Small intestine (tissue), 7 donors: ENCODE measurements at regions not wholly inside any gene's neighbourhood (a gene's known extent, or its start where the extent isn't known, plus 50 kb on each side); places are given as distances from the start of the nearest gene placed in this dataset.

Experiments
- DNase-seq, 2 donors: peaks; one replicate each; pipeline versions ENCODE4 v3.0.0 to v3.0.0-alpha.2; 2013
- FAIRE-seq: peaks from 2 replicates; lab custom pipeline; 2012; peaks lifted over from hg19 to GRCh38; lab: Jason Lieb, UNC
- H3K27ac ChIP-seq, 3 donors: one replicate each; pipeline ENCODE4 v1.5.1; 2013; ENCODE audit warnings: low read length in 2 of 3, mild to moderate bottlenecking in 2 of 3, control low read depth in 1 of 3, inconsistent platforms in 1 of 3, low read depth in 1 of 3, moderate library complexity in 1 of 3
- H3K27me3 ChIP-seq, 3 donors: one replicate each; pipeline ENCODE4 v1.6.1; 2013; ENCODE audit warnings: low read length in 3 of 3, inconsistent platforms in 1 of 3; ENCODE audit not compliant: control insufficient read depth in 3 of 3, insufficient read depth in 3 of 3
- H3K36me3 ChIP-seq, 3 donors: one replicate each; pipeline ENCODE4 v1.6.1; 2013; ENCODE audit warnings: low read length in 3 of 3, inconsistent platforms in 1 of 3, low read depth in 1 of 3, mild to moderate bottlenecking in 1 of 3, moderate library complexity in 1 of 3; ENCODE audit not compliant: control insufficient read depth in 3 of 3, insufficient read depth in 2 of 3
- H3K4me1 ChIP-seq, 3 donors: one replicate each; pipeline ENCODE4 v1.6.1; 2013; ENCODE audit warnings: low read length in 2 of 3, inconsistent platforms in 1 of 3, low read depth in 1 of 3, mild to moderate bottlenecking in 1 of 3, moderate library complexity in 1 of 3; ENCODE audit not compliant: control insufficient read depth in 3 of 3, insufficient read depth in 2 of 3
- H3K4me3 ChIP-seq, 3 donors: one replicate each; pipeline ENCODE4 v1.5.1; 2013; ENCODE audit warnings: low read length in 3 of 3, control low read depth in 1 of 3, inconsistent platforms in 1 of 3, low read depth in 1 of 3, mild to moderate bottlenecking in 1 of 3, moderate library complexity in 1 of 3
- H3K9me3 ChIP-seq, 2 donors: one replicate each; pipeline ENCODE4 v1.6.1; 2013; ENCODE audit warnings: low read depth in 1 of 2, low read length in 1 of 2; ENCODE audit not compliant: control insufficient read depth in 2 of 2, insufficient read depth in 1 of 2
- WGBS, 3 donors: extraction: QIAGEN DNeasy Blood & Tissue Kit; methylation state at CpG; one replicate each; pipeline ENCODE4 v1.1.7; 2013; 5-methylcytosine and 5-hydroxymethylcytosine counted together
- donor health status: healthy with polysubstance abuse.
- donor health status: control.
- donor health status: control.
- donor health status: Bipolar disorder and iron deficiency.
- donor health status: healthy.

DNA sequence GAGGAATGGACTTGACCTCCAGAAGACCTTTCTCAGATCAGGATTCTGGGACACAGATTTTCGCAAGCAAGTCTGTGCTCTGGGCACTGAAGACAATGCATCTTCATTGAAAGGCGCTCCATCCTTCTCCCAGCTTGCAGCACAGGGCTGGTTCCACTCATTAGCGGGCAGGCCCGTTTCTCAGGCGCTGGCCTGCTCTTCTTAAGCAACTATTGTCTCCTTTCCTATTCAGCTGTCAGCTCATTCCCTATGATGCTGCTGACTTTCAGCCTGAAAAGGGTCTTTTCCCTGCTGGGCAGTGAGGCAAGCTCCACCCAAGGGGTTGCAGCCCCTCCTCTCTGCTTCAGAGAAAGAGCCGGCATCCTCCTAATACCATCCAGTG is 91.9 kb upstream of the PLXNA2 start:
- Histone ChIP-seq H3K4me3 (no peak overlapping the region), H3K9me3 (no peaks in the 10 kb centered on the region), H3K36me3 (no peaks in the 10 kb centered on the region), H3K27me3 (peaks cover 0 to 4% (median 0%) of the 10 kb centered on the region in 3 donors), H3K27ac (no peak overlapping the region), H3K4me1 (peaks cover 0 to 2% (median 0%) of the 10 kb centered on the region in 3 donors)
- FAIRE-seq (no peak), DNase-seq (no peak)
- 81 to 94% (median 87%) methylated on average over 6 of the region's 6 CpGs for WGBS, 3 donors

DNA sequence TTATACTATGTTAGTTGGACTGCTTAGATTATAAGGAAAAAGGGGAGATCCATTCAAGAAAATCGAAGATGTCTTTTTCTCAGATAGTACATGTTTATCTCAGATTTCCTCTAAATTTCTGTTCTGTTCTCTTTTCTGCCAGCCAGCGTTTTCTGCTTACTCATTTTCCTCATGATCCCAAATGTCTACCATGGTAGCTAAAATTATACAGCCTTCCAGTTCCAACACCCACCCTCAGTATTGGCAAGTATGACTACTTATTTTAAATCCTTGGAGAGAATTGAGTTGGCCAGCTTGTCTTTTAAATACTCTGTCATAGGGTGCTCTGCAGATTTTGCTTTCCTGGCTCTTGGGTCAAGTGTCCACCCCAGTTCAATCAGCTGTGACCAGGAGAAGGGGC is 95.7 kb upstream of the PLXNA2 start:
- H3K4me1 ChIP-seq: peaks cover 0 to 9% (median 0%) of the 10 kb centered on the region in 3 donors
- no peak overlapping the region for H3K4me3 ChIP-seq
- DNase-seq: no peak
- WGBS, 3 donors: 71 to 86% (median 72%) methylated on average over 2 of the region's 2 CpGs
- no peak overlapping the region for H3K27ac ChIP-seq
- no peaks in the 10 kb centered on the region for H3K9me3 ChIP-seq
- FAIRE-seq: no peak
- peaks cover 0 to 4% (median 0%) of the 10 kb centered on the region in 3 donors for H3K27me3 ChIP-seq
- no peaks in the 10 kb centered on the region for H3K36me3 ChIP-seq

DNA sequence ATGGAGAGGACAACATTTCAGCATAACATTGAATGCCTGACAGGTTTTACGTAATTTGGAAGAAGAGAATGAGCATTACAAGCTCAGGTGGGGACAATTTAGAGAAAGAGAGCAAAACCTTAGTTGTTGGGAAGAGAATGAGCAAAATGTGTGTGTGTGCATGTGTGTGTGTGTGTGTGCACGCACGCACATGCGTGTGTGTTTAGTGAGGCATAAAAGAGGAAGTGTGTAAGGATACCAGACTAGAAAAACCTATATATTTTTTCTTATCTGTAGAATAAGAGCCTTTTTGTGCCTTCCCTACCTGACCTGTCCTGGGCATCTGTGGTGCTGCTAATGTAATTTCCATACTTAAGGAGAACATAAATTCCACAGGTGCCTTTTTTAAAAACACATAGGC is 99.0 kb upstream of the PLXNA2 start:
- WGBS, 3 donors: 81 to 89% (median 82%) methylated on average over 4 of the region's 4 CpGs
- no peak for DNase-seq
- Histone ChIP-seq H3K27me3 (no peaks in the 10 kb centered on the region), H3K36me3 (no peaks in the 10 kb centered on the region), H3K4me1 (peaks cover 0 to 9% (median 0%) of the 10 kb centered on the region in 3 donors), H3K27ac (no peak overlapping the region), H3K4me3 (no peak overlapping the region), H3K9me3 (no peaks in the 10 kb centered on the region)
- FAIRE-seq: no peak

DNA sequence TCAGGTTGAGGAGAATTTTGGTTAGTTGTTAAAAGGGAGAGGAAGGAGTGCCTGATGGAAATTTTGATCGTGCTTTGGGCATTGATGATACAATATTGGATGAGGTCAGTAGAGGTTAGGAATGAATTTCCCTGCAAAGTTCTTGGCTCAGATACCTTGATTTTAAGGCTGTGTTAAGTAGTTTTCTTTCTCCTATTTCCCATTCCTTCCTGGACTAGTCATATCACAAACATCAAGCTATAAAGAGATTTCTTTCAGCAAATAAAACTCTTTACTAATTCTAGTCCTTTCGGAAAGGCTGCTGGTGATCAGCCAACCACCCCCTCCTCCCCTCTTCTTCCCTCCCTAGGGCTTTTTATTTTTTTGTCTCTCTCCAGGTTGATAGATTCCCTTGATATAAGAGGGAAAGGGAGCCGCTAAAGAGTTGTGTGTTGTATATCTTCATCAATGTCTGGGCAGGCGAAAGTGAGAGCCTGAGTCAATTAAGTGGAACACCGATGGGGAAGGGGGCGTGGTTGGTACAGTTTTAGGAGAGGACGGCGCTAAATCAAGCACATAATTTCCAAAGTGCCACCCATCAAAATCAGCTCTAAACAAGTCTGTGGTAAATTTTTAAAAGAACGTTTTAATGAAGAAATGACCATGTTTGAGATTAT is 100.1 kb upstream of the PLXNA2 start:
- DNase-seq: no peak
- Histone ChIP-seq H3K27me3 (no peaks in the 10 kb centered on the region), H3K4me3 (no peak overlapping the region), H3K4me1 (peaks cover 0 to 9% (median 0%) of the 10 kb centered on the region in 3 donors), H3K9me3 (no peaks in the 10 kb centered on the region), H3K27ac (no peak overlapping the region), H3K36me3 (no peaks in the 10 kb centered on the region)
- 63 to 70% (median 64%) methylated on average over 9 of the region's 9 CpGs for WGBS, 3 donors
- no peak for FAIRE-seq

DNA sequence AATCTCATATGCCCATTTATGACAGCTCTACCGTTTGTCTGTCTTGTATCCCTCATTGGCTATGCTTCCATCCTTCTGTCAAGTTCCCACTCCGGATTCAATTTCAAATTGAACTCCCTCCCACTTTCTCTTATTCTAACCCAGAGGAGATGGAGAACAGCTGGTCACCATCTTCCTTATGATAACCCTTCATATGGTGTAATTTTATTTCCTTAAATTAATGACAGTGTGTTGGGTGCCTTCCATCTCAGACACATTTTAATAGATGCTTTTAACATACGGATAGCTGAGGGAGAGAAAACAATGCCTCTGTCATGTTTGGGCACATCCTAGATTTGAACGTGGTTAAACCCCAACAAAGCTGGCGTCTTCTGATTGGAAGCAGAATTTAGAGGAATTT is 103.0 kb upstream of the PLXNA2 start:
- no peak for FAIRE-seq
- Histone ChIP-seq H3K27me3 (no peaks in the 10 kb centered on the region), H3K27ac (no peak overlapping the region), H3K9me3 (no peaks in the 10 kb centered on the region), H3K36me3 (no peaks in the 10 kb centered on the region), H3K4me1 (peaks cover 0 to 9% (median 0%) of the 10 kb centered on the region in 3 donors), H3K4me3 (no peak overlapping the region)
- DNase-seq: no peak
- 68 to 84% (median 79%) methylated on average over 5 of the region's 5 CpGs for WGBS, 3 donors

DNA sequence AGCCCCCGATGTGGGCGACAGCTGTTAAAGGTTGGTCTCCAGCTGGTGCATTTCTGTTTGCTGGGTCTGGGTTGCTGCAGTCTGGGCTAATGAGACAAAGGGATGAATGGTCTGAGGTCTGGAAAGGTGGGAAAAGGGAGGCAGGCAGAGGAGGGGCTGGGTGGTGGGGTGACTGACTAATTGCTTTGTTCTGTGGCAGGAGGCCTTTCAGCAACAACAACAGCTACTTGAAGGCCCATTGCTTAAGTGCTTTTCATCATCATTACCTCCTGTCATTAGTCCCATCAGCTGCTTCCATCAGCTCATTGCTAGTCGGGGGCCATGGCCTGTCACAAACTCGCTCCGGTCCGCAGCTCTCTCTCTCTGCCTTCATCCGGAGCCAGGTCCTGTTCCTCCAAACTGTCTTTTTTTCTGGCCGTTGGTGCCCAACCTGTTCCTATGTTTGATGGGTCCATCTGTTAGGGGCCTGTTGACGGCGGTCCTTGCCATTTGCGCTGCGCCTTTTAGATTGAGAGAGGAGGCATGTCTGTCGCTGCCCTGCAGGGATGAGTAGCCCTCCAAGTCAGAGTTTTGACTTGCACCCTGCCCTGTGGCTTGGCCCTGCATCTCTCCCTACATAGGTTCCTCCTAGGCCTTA is 105.6 kb upstream of the PLXNA2 start:
- no peaks in the 10 kb centered on the region for H3K4me1 ChIP-seq
- WGBS, 3 donors: 89 to 95% (median 92%) methylated on average over 13 of the region's 13 CpGs
- H3K4me3 ChIP-seq: no peak overlapping the region
- H3K36me3 ChIP-seq: no peaks in the 10 kb centered on the region
- no peak for DNase-seq
- FAIRE-seq: no peak
- no peaks in the 10 kb centered on the region for H3K9me3 ChIP-seq
- H3K27me3 ChIP-seq: no peaks in the 10 kb centered on the region
- H3K27ac ChIP-seq: no peak overlapping the region

DNA sequence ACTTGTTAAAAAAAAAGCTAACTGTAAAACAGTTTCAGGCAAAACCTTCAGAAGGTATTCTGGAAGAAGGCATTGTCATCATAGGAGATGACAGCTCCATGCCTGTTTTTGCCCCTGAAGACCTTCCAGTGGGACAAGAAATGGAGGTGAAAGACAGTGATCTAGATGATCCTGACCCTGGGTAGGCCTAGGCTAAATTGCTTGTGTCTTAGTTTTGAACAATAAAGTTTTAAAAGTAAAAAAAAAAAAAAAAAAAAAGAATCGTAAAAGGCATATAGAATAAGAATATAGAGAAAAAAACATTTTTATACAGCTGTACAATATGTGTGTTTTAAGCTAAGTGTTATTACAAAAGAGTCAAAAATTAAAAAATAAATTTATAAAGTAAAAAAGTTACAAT is 106.6 kb upstream of the PLXNA2 start:
- DNase-seq (no peak), FAIRE-seq (no peak)
- 78 to 93% (median 88%) methylated on average over 1 of the region's 1 CpG for WGBS, 3 donors
- H3K4me1 ChIP-seq: no peaks in the 10 kb centered on the region
- no peak overlapping the region for H3K4me3 ChIP-seq
- H3K36me3 ChIP-seq: no peaks in the 10 kb centered on the region
- H3K9me3 ChIP-seq: no peaks in the 10 kb centered on the region
- no peaks in the 10 kb centered on the region for H3K27me3 ChIP-seq
- H3K27ac ChIP-seq: no peak overlapping the region

DNA sequence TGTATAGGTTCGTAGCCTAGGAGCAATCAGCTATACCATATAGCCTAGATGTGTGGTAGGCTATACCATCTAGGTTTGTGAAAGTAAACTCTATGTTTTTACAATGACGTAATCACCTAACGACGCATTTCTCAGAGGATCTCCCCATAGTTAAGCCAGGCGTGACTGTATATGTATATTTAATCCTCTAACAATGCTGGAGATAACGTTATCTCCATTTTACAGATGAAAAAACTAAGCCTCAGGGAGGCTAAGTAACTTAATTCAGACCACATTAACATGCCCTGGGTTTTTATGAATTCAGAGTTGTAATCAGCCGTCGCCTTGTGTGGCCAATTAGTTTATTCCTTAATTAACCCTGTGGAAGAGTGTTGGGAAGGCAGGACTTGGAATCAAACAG is 107.7 kb upstream of the PLXNA2 start:
- Histone ChIP-seq H3K4me3 (no peak overlapping the region), H3K4me1 (peaks cover 0 to 5% (median 0%) of the 10 kb centered on the region in 3 donors), H3K27me3 (no peaks in the 10 kb centered on the region), H3K27ac (no peak overlapping the region), H3K36me3 (no peaks in the 10 kb centered on the region), H3K9me3 (no peaks in the 10 kb centered on the region)
- DNase-seq (no peak), FAIRE-seq (no peak)
- WGBS, 3 donors: 70 to 81% (median 75%) methylated on average over 8 of the region's 8 CpGs
